ENCODE measurements at regions not wholly inside any gene's neighbourhood (a gene's known extent, or its start where the extent isn't known, plus 50 kb on each side); places are given as distances from the start of the nearest gene placed in this dataset.
"Not testable (repeated sequence)": the region's sequence is repeated elsewhere in the genome, so short reads cannot be mapped to it uniquely, and the experiment has no call there.

DNA sequence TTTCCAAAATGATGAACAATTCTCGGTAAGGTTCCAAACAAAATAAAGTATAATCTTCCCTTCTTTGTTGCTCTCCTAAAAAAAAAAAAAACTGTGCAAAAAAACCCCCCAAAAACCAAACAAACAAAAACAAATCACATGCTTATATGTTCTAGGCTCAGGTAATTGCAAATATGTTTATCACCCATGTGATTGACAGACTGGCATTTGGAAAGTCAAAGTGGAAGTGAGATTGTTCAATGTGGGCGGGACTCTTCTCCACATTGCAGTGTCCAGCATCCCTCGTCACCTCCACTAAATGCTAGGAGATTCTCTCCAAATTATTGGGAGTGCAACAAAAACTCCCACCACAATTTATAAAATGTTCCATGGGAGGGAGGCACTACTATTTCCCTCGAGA lies 57.6 kb upstream of the CACNA1D start:
- intact Hi-C loops (cut with micrococcal nuclease): no loop called here
- no peak overlapping the region for H3K4me2 ChIP-seq (ENCODE audit: insufficient read depth, low read length)
- H4K20me1 ChIP-seq (replicated peaks; ENCODE audit: control insufficient read depth, extremely low read depth, insufficient read depth, low read length): no peaks in the 10 kb centered on the region
- H3K9me3 ChIP-seq (replicated peaks; ENCODE audit: control insufficient read depth, insufficient read depth, low read length): no peaks in the 10 kb centered on the region
- TF ChIP-seq GATA2 (IDR thresholded peaks at IDR 0.05; ENCODE audit: insufficient read depth, insufficient read length, low read depth, low read length): no peak
- TF ChIP-seq, protein P1, sequence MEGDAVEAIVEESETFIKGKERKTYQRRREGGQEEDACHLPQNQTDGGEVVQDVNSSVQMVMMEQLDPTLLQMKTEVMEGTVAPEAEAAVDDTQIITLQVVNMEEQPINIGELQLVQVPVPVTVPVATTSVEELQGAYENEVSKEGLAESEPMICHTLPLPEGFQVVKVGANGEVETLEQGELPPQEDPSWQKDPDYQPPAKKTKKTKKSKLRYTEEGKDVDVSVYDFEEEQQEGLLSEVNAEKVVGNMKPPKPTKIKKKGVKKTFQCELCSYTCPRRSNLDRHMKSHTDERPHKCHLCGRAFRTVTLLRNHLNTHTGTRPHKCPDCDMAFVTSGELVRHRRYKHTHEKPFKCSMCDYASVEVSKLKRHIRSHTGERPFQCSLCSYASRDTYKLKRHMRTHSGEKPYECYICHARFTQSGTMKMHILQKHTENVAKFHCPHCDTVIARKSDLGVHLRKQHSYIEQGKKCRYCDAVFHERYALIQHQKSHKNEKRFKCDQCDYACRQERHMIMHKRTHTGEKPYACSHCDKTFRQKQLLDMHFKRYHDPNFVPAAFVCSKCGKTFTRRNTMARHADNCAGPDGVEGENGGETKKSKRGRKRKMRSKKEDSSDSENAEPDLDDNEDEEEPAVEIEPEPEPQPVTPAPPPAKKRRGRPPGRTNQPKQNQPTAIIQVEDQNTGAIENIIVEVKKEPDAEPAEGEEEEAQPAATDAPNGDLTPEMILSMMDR (IDR thresholded peaks at IDR 0.05; ENCODE audit: extremely low read depth in 1 of 2, insufficient read depth in 1 of 2, low read depth in 1 of 2, low read length in 2 of 2): no peak
- no peak for TF ChIP-seq JUN (IDR thresholded peaks at IDR 0.05; ENCODE audit: borderline replicate concordance, insufficient read depth, insufficient read length, low read depth)
- TF ChIP-seq, protein P2, sequence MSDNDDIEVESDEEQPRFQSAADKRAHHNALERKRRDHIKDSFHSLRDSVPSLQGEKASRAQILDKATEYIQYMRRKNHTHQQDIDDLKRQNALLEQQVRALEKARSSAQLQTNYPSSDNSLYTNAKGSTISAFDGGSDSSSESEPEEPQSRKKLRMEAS (IDR thresholded peaks at IDR 0.05; ENCODE audit: insufficient read depth, insufficient read length): no peak
- TF ChIP-seq MYC (IDR thresholded peaks at IDR 0.05; ENCODE audit: low read depth, low read length): no peak
- no peak for TF ChIP-seq POLR2A (IDR thresholded peaks at IDR 0.05; ENCODE audit: low read depth, low read length)
- no peak for TF ChIP-seq EZH2 (IDR thresholded peaks at IDR 0.05; ENCODE audit: borderline replicate concordance, low read depth, low read length, severe bottlenecking)
- POLR2A ChIA-PET: no interaction called here
- H3K27me3 ChIP-seq (ENCODE audit: control insufficient read depth in 2 of 2, insufficient read depth in 2 of 2, low read length in 2 of 2): peaks cover 0 to 3% of the 10 kb centered on the region in 2 experiments
- DNase-seq (ENCODE audit: low read depth, low spot score): no peak
- no peaks in the 10 kb centered on the region for H3K36me3 ChIP-seq (ENCODE audit: control insufficient read depth in 2 of 2, extremely low read depth in 1 of 2, insufficient read depth in 2 of 2, low read length in 2 of 2)
- no TSS peak for BruUV-seq (replicated peaks)
- no peak overlapping the region for H3K4me3 ChIP-seq (replicated peaks in 1 of 3; ENCODE audit: insufficient read depth in 1 of 3, low read depth in 1 of 3, low read length in 3 of 3)
- H2AFZ ChIP-seq (ENCODE audit: low read depth, low read length): no peak overlapping the region
- H3K9me1 ChIP-seq (replicated peaks; ENCODE audit: control insufficient read depth, extremely low read depth, insufficient read depth, low read length): no peaks in the 10 kb centered on the region
- no peak overlapping the region for H3K9ac ChIP-seq (replicated peaks; ENCODE audit: extremely low read depth, insufficient read depth, low read length)
- no peaks in the 10 kb centered on the region for H3K79me2 ChIP-seq (ENCODE audit: control insufficient read depth, insufficient read depth, low read length)
- no peak overlapping the region for H3K27ac ChIP-seq (ENCODE audit: insufficient read depth, low read depth, low read length)
- no peaks in the 10 kb centered on the region for H3K4me1 ChIP-seq (ENCODE audit: control insufficient read depth, extremely low read depth, insufficient read depth, low read length)
- no peak for FAIRE-seq
- CTCF ChIA-PET: no interaction called here
- dilution Hi-C loops (cut with MboI; ENCODE audit: extremely low pct_ligation_motif_present, low sequenced_read_pairs): no loop called here

DNA sequence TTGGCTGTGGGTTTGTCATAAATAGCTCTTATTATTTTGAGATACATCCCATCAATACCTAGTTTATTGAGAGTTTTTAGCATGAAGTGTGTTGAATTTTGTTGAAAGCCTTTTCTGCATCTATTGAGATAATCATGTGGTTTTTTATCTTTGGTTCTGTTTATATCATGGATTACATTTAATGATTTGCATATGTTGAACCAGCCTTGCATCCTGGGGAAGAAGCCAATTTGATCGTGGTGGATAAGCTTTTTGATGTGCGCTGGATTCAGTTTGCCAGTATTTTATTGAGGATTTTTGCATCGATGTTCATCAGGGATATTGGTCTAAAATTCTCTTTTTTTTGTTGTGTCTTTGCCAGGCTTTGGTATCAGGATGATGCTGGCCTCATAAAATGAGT lies 51.5 kb upstream of the CACNA1D start:
- H3K27ac ChIP-seq (ENCODE audit: insufficient read depth, low read depth, low read length); H3K9ac ChIP-seq (replicated peaks; ENCODE audit: extremely low read depth, insufficient read depth, low read length); CTCF ChIA-PET; H3K4me1 ChIP-seq (ENCODE audit: control insufficient read depth, extremely low read depth, insufficient read depth, low read length); dilution Hi-C loops (cut with MboI; ENCODE audit: extremely low pct_ligation_motif_present, low sequenced_read_pairs); FAIRE-seq; intact Hi-C loops (cut with micrococcal nuclease); DNase-seq (ENCODE audit: low read depth, low spot score); H3K9me3 ChIP-seq (replicated peaks; ENCODE audit: control insufficient read depth, insufficient read depth, low read length); H3K79me2 ChIP-seq (ENCODE audit: control insufficient read depth, insufficient read depth, low read length); H3K27me3 ChIP-seq (ENCODE audit: control insufficient read depth in 2 of 2, insufficient read depth in 2 of 2, low read length in 2 of 2); H3K9me1 ChIP-seq (replicated peaks; ENCODE audit: control insufficient read depth, extremely low read depth, insufficient read depth, low read length); POLR2A ChIA-PET; H3K36me3 ChIP-seq (ENCODE audit: control insufficient read depth in 2 of 2, extremely low read depth in 1 of 2, insufficient read depth in 2 of 2, low read length in 2 of 2); H4K20me1 ChIP-seq (replicated peaks; ENCODE audit: control insufficient read depth, extremely low read depth, insufficient read depth, low read length); H2AFZ ChIP-seq (ENCODE audit: low read depth, low read length); BruUV-seq (replicated peaks); H3K4me2 ChIP-seq (ENCODE audit: insufficient read depth, low read length); H3K4me3 ChIP-seq (replicated peaks in 1 of 3; ENCODE audit: insufficient read depth in 1 of 3, low read depth in 1 of 3, low read length in 3 of 3): not testable (repeated sequence)

Measured in endothelial cell of umbilical vein (primary cell).